ENCODE measurements at regions not wholly inside any gene's neighbourhood (a gene's known extent, or its start where the extent isn't known, plus 50 kb on each side); places are given as distances from the start of the nearest gene placed in this dataset.

- TF ChIP-seq ZNF788 (CRISPR knock-in tag; IDR thresholded peaks at IDR 0.05; ENCODE audit: borderline replicate concordance) (no peak), ZNF720 (CRISPR knock-in tag; IDR thresholded peaks at IDR 0.05) (0 out of 2 replicates have a peak, but pooled peaks have one; percentile 53), ZNF34 (CRISPR knock-in tag; IDR thresholded peaks at IDR 0.05; ENCODE audit: borderline replicate concordance) (no peak), ZNF33A (CRISPR knock-in tag; IDR thresholded peaks at IDR 0.05; ENCODE audit: borderline replicate concordance) (no peak), FOSL2 (CRISPR knock-in tag; IDR thresholded peaks at IDR 0.05) (0 out of 2 replicates have a peak, but pooled peaks have one; percentile 33), CHCHD3 (CRISPR knock-in tag; IDR thresholded peaks at IDR 0.05) (no peak), ZNF280B (CRISPR knock-in tag; IDR thresholded peaks at IDR 0.05; ENCODE audit: borderline replicate concordance) (no peak)
- TF ChIP-seq, protein P1, sequence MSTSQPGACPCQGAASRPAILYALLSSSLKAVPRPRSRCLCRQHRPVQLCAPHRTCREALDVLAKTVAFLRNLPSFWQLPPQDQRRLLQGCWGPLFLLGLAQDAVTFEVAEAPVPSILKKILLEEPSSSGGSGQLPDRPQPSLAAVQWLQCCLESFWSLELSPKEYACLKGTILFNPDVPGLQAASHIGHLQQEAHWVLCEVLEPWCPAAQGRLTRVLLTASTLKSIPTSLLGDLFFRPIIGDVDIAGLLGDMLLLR (CRISPR knock-in tag; IDR thresholded peaks at IDR 0.05) = peak; percentile 5; the same call in 1 of the 2 replicates
Observed at GRCh38 chr20:17841751-17842215, 126.8 kb downstream of the SNX5 start (continued).

GRCh38 chr20:17840423-17840822, 128.2 kb downstream of the SNX5 start:
- H3K4me1 ChIP-seq (ENCODE audit: insufficient read depth, low read length) = peaks cover 53% of the 10 kb centered on the region
- no TSS peak for BruUV-seq (replicated peaks)

More at GRCh38 chr20:17840423-17840822, 128.2 kb downstream of the SNX5 start:
- Histone ChIP-seq H4K20me1 (ENCODE audit: insufficient read depth, low read length) (no peaks in the 10 kb centered on the region), H3K4me2 (ENCODE audit: low read depth, low read length) (no peak overlapping the region), H3K79me2 (ENCODE audit: insufficient read depth, low read length) (no peaks in the 10 kb centered on the region), H3K36me3 (replicated peaks in 1 of 2; ENCODE audit: control insufficient read depth in 1 of 2, insufficient read depth in 2 of 2, low read length in 2 of 2) (no peaks in the 10 kb centered on the region), H3K27me3 (ENCODE audit: control insufficient read depth in 1 of 2, insufficient read depth in 2 of 2, low read length in 2 of 2) (peaks cover 6 to 23% of the 10 kb centered on the region in 2 experiments; a peak in 3 of 5 replicates), H3K4me3 (replicated peaks in 1 of 3; ENCODE audit: insufficient read depth in 1 of 3, low read depth in 2 of 3, low read length in 3 of 3) (no peak overlapping the region), H3K9me3 (ENCODE audit: low read length) (no peaks in the 10 kb centered on the region; the same call in 1 of the 2 replicates), H3K9ac (ENCODE audit: insufficient read depth, low read depth, low read length) (no peak overlapping the region), H3K27ac (ENCODE audit: extremely low read length, insufficient read depth, low read length) (no peak overlapping the region), H2AFZ (ENCODE audit: low read length) (no peak overlapping the region)
- ChIA-PET POLR2A (interaction anchor here (1.0 kb wide), 1 partner anchor 18 kb away, joined by 3 read pairs; no protein-coding TSS in a partner anchor), CTCF (ENCODE audit: low intra/inter-chr PET ratio, low total read pairs) (no interaction called here)
- DNase-seq (ENCODE audit: low spot score) = no peak
- no peak for FAIRE-seq
- intact Hi-C loops (cut with micrococcal nuclease; ENCODE audit: unreplicated experiment) (no loop called here), in situ Hi-C loops (cut with HindIII; ENCODE audit: extremely low pct_ligation_motif_present, low pct_unique_long_range_greater_than_20kb) (no loop called here)
- TF ChIP-seq RBAK (CRISPR knock-in tag; IDR thresholded peaks at IDR 0.05) (peak; percentile 98), ZNF3 (CRISPR knock-in tag; IDR thresholded peaks at IDR 0.05) (no peak)
- WGBS (ENCODE audit: low lambda C conversion rate) = 77% methylated on average over 5 of the region's 5 CpGs
- no peak for ATAC-seq

All from HepG2 (cell line).